Muscle of leg (tissue), 3 donors: ENCODE measurements at regions not wholly inside any gene's neighbourhood (a gene's known extent, or its start where the extent isn't known, plus 50 kb on each side); places are given as distances from the start of the nearest gene placed in this dataset.

Experiments used
- DNase-seq: peaks from one replicate; pipeline ENCODE4 v3.0.0; 2013
- H3K27ac ChIP-seq: one replicate; pipeline ENCODE4 v1.5.1; 2013; ENCODE audit warnings: mild to moderate bottlenecking, low read length, control low read depth
- H3K27me3 ChIP-seq: one replicate; pipeline ENCODE4 v1.6.1; 2013; ENCODE audit warnings: low read length; ENCODE audit not compliant: control insufficient read depth, insufficient read depth
- H3K36me3 ChIP-seq: one replicate; pipeline ENCODE4 v1.6.1; 2013; ENCODE audit warnings: low read length; ENCODE audit not compliant: control insufficient read depth, insufficient read depth
- H3K4me1 ChIP-seq: one replicate; pipeline ENCODE4 v1.6.1; 2013; ENCODE audit warnings: low read length; ENCODE audit not compliant: control insufficient read depth, insufficient read depth
- H3K4me3 ChIP-seq: one replicate; pipeline ENCODE4 v1.5.1; 2013; ENCODE audit warnings: low read length, control low read depth
- H3K9me3 ChIP-seq: replicated peaks from 2 replicates; pipeline ENCODE4 v1.6.1; 2013; ENCODE audit warnings: low read depth, low read length; ENCODE audit not compliant: control insufficient read depth
- WGBS: methylation state at CpG from one replicate; pipeline ENCODE4 v1.1.5; 2013; ENCODE audit warnings: missing lambda C conversion rate; ENCODE audit not compliant: insufficient coverage; 5-methylcytosine and 5-hydroxymethylcytosine counted together

- Histone ChIP-seq H3K4me3 (no peak overlapping the region), H3K9me3 (no peaks in the 10 kb centered on the region), H3K27ac (no peak overlapping the region), H3K27me3 (no peaks in the 10 kb centered on the region), H3K36me3 (no peaks in the 10 kb centered on the region), H3K4me1 (no peaks in the 10 kb centered on the region)
- no peak for DNase-seq
- no CpG with 5 or more reads among the region's 3 CpGs for WGBS
Measured at GRCh38 chr9:7965063-7965462, 165.5 kb upstream of the DMAC1 start.

- no peaks in the 10 kb centered on the region for H3K27me3 ChIP-seq
- H3K4me3 ChIP-seq = no peak overlapping the region
- H3K27ac ChIP-seq = no peak overlapping the region
- no peaks in the 10 kb centered on the region for H3K9me3 ChIP-seq
- WGBS = 43% methylated on average over 2 of the region's 5 CpGs
- peak; percentile 70 for DNase-seq
- no peaks in the 10 kb centered on the region for H3K36me3 ChIP-seq
- no peaks in the 10 kb centered on the region for H3K4me1 ChIP-seq
Measured at GRCh38 chr9:7963026-7963425, 163.4 kb upstream of the DMAC1 start.

DNA sequence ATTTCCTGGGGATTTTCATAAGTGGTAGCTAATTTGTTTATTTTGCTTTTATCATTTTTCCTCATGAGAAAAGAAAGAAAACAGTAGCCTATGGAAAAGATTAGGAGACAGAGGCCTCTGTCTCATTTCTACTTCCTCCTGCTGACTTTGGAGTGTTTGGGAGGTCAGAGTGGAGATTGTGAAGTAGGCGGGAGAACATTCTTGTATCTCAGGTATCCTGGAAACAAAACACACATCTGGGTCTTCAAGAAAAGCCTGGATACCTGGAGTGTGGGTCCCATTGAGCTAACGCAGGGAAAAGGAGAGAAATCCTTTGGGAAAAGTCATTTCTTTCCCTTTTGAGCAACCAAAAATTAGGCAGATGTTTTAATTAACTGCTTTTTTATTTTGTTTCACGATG is 161.5 kb upstream of the DMAC1 start:
- 100% methylated on average over 1 of the region's 3 CpGs for WGBS
- no peak for DNase-seq
- no peaks in the 10 kb centered on the region for H3K4me1 ChIP-seq

GRCh38 chr9:7960320-7961050 is 160.9 kb upstream of the DMAC1 start:
- Histone ChIP-seq H3K36me3 (no peaks in the 10 kb centered on the region), H3K27ac (no peak overlapping the region)
- WGBS = no CpG with 5 or more reads among the region's 4 CpGs

More for the DNA sequence above, 161.5 kb upstream of the DMAC1 start:
- Histone ChIP-seq H3K27ac (no peak overlapping the region), H3K27me3 (no peaks in the 10 kb centered on the region), H3K9me3 (no peaks in the 10 kb centered on the region), H3K4me3 (no peak overlapping the region), H3K36me3 (no peaks in the 10 kb centered on the region)

DNA sequence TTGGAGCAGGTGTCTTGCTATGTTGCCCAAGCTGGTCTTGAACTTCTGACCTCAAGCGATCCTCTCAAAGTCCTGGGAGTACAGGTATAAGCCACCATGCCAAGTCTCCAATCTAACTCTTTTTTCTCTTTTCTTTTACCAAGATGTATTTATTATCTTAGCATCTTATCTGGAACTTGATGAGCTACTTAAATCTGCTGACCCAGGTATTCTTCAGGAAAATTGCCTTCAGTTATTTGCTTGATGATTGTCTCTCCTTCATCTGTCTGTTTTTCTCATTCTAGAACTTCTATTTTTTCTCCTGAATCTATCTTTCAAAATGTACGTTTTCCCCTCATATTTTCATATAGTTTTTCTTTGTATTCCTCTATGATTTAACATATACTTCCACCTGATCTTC is 158.2 kb upstream of the DMAC1 start:
- WGBS = no CpG with 5 or more reads among the region's 2 CpGs
- DNase-seq = no peak

More at GRCh38 chr9:7960320-7961050, 160.9 kb upstream of the DMAC1 start:
- Histone ChIP-seq H3K9me3 (no peaks in the 10 kb centered on the region), H3K4me1 (no peaks in the 10 kb centered on the region), H3K27me3 (no peaks in the 10 kb centered on the region), H3K4me3 (no peak overlapping the region)
- DNase-seq = no peak

DNA sequence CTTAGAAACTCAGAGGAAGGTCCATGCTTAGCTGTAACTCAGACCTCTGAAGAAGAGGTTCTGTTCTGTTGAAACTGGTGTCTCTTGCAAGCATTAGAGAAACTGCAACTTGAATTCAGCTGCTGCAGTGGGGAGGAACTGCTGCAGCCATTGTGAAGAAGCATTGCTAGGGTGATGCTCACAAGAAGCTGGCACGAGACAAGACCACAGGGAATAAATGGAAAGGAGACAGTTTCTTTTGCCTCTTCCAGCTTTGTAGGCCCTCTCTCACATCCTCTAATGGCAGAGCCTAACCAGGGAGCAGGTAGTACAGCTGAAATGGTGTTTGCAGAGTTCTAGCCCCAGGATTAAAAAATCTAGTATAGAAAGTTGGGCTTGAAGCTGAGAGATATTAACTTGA is 148.0 kb upstream of the DMAC1 start:
- Histone ChIP-seq H3K27me3 (no peaks in the 10 kb centered on the region), H3K9me3 (no peaks in the 10 kb centered on the region), H3K4me1 (no peaks in the 10 kb centered on the region), H3K4me3 (no peak overlapping the region), H3K27ac (no peak overlapping the region), H3K36me3 (no peaks in the 10 kb centered on the region)
- DNase-seq = no peak
- no CpG with 5 or more reads among the region's 1 CpG for WGBS

More for the DNA sequence above, 158.2 kb upstream of the DMAC1 start:
- no peak overlapping the region for H3K27ac ChIP-seq
- H3K4me3 ChIP-seq = no peak overlapping the region
- no peaks in the 10 kb centered on the region for H3K4me1 ChIP-seq
- H3K27me3 ChIP-seq = no peaks in the 10 kb centered on the region
- no peaks in the 10 kb centered on the region for H3K36me3 ChIP-seq
- H3K9me3 ChIP-seq = no peaks in the 10 kb centered on the region

DNA sequence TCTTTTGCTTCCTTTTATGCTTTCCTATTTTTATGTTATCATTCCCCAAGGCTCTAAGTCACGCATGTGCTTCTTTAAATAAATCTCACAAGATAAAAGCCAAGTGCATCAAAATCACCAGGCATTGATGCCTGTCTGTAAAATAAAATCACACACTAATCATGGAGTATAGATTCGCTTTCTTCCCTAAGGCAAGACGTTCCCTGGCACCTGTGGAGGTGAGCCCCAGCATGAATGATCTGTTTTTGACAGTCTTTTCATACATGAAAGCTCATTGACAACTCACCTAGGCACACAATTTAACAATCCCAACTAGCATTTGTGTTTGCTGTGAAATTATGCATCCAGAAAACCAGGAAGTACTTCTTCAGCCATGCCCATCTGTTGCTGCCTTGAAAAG is 146.9 kb upstream of the DMAC1 start:
- no peak for DNase-seq
- Histone ChIP-seq H3K4me3 (no peak overlapping the region), H3K27ac (no peak overlapping the region), H3K27me3 (no peaks in the 10 kb centered on the region), H3K36me3 (no peaks in the 10 kb centered on the region), H3K9me3 (no peaks in the 10 kb centered on the region), H3K4me1 (no peaks in the 10 kb centered on the region)
- WGBS = no CpG with 5 or more reads among the region's 3 CpGs

- Histone ChIP-seq H3K27me3 (no peaks in the 10 kb centered on the region), H3K9me3 (peaks cover 3% of the 10 kb centered on the region), H3K4me1 (no peaks in the 10 kb centered on the region), H3K4me3 (no peak overlapping the region), H3K36me3 (no peaks in the 10 kb centered on the region), H3K27ac (no peak overlapping the region)
- WGBS = no CpG with 5 or more reads among the region's 2 CpGs
- no peak for DNase-seq
Measured at GRCh38 chr9:7944572-7944971, 145.0 kb upstream of the DMAC1 start.

GRCh38 chr9:7937761-7938491 is 138.3 kb upstream of the DMAC1 start:
- no peaks in the 10 kb centered on the region for H3K36me3 ChIP-seq
- H3K27me3 ChIP-seq = no peaks in the 10 kb centered on the region
- peaks cover 8% of the 10 kb centered on the region for H3K9me3 ChIP-seq
- peaks cover 10% of the 10 kb centered on the region for H3K4me1 ChIP-seq
- no CpG with 5 or more reads among the region's 7 CpGs for WGBS
- H3K4me3 ChIP-seq = no peak overlapping the region
- peak; percentile 91 for DNase-seq
- peak overlapping the region; percentile 36 for H3K27ac ChIP-seq

GRCh38 chr9:7936996-7937395 is 137.4 kb upstream of the DMAC1 start:
- peaks cover 10% of the 10 kb centered on the region for H3K4me1 ChIP-seq
- H3K36me3 ChIP-seq = no peaks in the 10 kb centered on the region
- no peaks in the 10 kb centered on the region for H3K27me3 ChIP-seq
- H3K9me3 ChIP-seq = peaks cover 8% of the 10 kb centered on the region
- H3K4me3 ChIP-seq = no peak overlapping the region
- H3K27ac ChIP-seq = peak overlapping the region; percentile 36
- WGBS = no CpG with 5 or more reads among the region's 1 CpG
- DNase-seq = peak; percentile 87
